Loucy (cell line): ENCODE measurements at regions not wholly inside any gene's neighbourhood (a gene's known extent, or its start where the extent isn't known, plus 50 kb on each side); places are given as distances from the start of the nearest gene placed in this dataset.

Source experiments
- EZH2phosphoT487 ChIP-seq: fragments of 200-600 bp; IDR thresholded peaks from 2 replicates; pipeline ENCODE4 v1.6.1; 2018; ENCODE audit warnings: antibody characterized with exemption, mild to moderate bottlenecking, moderate library complexity, borderline replicate concordance
- TF ChIP-seq, protein P1 (sequence below): fragments of 200-600 bp; sonication (generic); conservative IDR thresholded peaks from 2 replicates; pipeline ENCODE4 v1.5.1; 2014; ENCODE audit warnings: mild to moderate bottlenecking, antibody characterized with exemption, low read length

DNA sequence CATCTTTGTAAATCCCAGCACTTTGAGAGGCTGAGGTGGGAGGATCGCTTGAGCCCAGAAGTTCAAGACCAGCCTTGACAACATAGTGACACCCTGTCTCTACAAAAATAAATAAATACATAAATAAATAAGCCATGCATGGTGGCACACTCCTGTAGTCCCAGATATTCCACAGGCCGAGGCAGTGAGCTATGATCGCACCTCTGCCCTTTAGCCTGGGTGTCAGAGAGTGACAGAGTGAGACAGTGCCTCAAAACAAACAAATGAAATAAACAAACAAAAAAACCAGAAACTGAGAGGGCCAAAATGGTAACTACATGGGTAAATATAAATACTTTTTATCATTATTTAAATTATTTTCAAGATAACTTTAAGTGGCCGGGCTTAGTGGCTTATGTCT lies 445.4 kb downstream of the ZIC1 start:
- TF ChIP-seq, protein P1, sequence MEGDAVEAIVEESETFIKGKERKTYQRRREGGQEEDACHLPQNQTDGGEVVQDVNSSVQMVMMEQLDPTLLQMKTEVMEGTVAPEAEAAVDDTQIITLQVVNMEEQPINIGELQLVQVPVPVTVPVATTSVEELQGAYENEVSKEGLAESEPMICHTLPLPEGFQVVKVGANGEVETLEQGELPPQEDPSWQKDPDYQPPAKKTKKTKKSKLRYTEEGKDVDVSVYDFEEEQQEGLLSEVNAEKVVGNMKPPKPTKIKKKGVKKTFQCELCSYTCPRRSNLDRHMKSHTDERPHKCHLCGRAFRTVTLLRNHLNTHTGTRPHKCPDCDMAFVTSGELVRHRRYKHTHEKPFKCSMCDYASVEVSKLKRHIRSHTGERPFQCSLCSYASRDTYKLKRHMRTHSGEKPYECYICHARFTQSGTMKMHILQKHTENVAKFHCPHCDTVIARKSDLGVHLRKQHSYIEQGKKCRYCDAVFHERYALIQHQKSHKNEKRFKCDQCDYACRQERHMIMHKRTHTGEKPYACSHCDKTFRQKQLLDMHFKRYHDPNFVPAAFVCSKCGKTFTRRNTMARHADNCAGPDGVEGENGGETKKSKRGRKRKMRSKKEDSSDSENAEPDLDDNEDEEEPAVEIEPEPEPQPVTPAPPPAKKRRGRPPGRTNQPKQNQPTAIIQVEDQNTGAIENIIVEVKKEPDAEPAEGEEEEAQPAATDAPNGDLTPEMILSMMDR: no peak
- TF ChIP-seq EZH2phosphoT487: no peak
